A673 (cell line): ENCODE measurements at regions not wholly inside any gene's neighbourhood (a gene's known extent, or its start where the extent isn't known, plus 50 kb on each side); places are given as distances from the start of the nearest gene placed in this dataset.
"Not testable (repeated sequence)": the region's sequence is repeated elsewhere in the genome, so short reads cannot be mapped to it uniquely, and the experiment has no call there.

ENCODE experiments used
- BruUV-seq: library from RNA; stranded (reverse); fragments of 400-500 nt; replicated peaks from 2 replicates; lab custom pipeline; 2021; lab: Mats Ljungman, UMichigan
- CTCF ChIA-PET: fragments of 300-600 bp; sonication (Branson Sonifier 250); formaldehyde crosslinking; loops from one replicate; lab custom pipeline; 2022; ENCODE audit warnings: antibody characterized with exemption; lab: Charles Lee
- POLR2A ChIA-PET: fragments of 300-600 bp; sonication (Branson Sonifier 250); formaldehyde crosslinking; loops from one replicate; lab custom pipeline; 2022; ENCODE audit warnings: antibody characterized with exemption; ENCODE audit not compliant: low non-redundant PET; lab: Charles Lee
- DNase-seq: peaks from one replicate; pipeline ENCODE4 v3.0.0-alpha.2; 2015; ENCODE audit warnings: low spot score
- H3K27ac ChIP-seq: fragments of 200-600 bp; sonication (generic); 2 replicates; pipeline ENCODE4 v1.5.1; 2016; ENCODE audit warnings: mixed run types, low read depth, mild to moderate bottlenecking, mixed read lengths, antibody characterized with exemption, low read length; ENCODE audit not compliant: poor library complexity, severe bottlenecking
- H3K27me3 ChIP-seq: fragments of 200-600 bp; sonication (generic); replicated peaks from 2 replicates; pipeline ENCODE4 v1.6.1; 2017; ENCODE audit warnings: mixed run types, low read depth, mild to moderate bottlenecking, mixed read lengths, antibody characterized with exemption, low read length; ENCODE audit not compliant: insufficient read depth, poor library complexity
- H3K36me3 ChIP-seq: fragments of 200-600 bp; sonication (generic); 2 replicates; pipeline ENCODE4 v1.6.1; 2016; ENCODE audit warnings: mixed run types, mild to moderate bottlenecking, mixed read lengths, antibody characterized with exemption, low read length; ENCODE audit not compliant: insufficient read depth, poor library complexity, severe bottlenecking
- H3K4me1 ChIP-seq: fragments of 200-600 bp; sonication (generic); 2 replicates; pipeline ENCODE4 v1.6.1; 2017; ENCODE audit warnings: mixed run types, mild to moderate bottlenecking, mixed read lengths, antibody characterized with exemption, low read length; ENCODE audit not compliant: insufficient read depth, poor library complexity, severe bottlenecking
- H3K4me3 ChIP-seq: fragments of 200-600 bp; sonication (generic); 2 replicates; pipeline ENCODE4 v1.5.1; 2016; ENCODE audit warnings: low read depth, mixed run types, mild to moderate bottlenecking, mixed read lengths, low read length; ENCODE audit not compliant: poor library complexity, severe bottlenecking
- H3K9me3 ChIP-seq: fragments of 200-600 bp; sonication (generic); 2 replicates; pipeline ENCODE4 v1.6.1; 2016; ENCODE audit warnings: mixed run types, low read depth, mild to moderate bottlenecking, mixed read lengths, antibody characterized with exemption, low read length; ENCODE audit not compliant: poor library complexity, severe bottlenecking
- EZH2 ChIP-seq: fragments of 200-600 bp; sonication (generic); IDR thresholded peaks from 2 replicates; pipeline ENCODE4 v1.6.1; 2017; ENCODE audit warnings: borderline replicate concordance, low read depth, mild to moderate bottlenecking, mixed read lengths, antibody characterized with exemption, low read length; ENCODE audit not compliant: poor library complexity, severe bottlenecking
- intact Hi-C: fragments of 100-400 bp; cut with micrococcal nuclease; formaldehyde crosslinking; loops from one replicate; pipeline ENCODE4 v1.10.0; 2022; ENCODE audit not compliant: unreplicated experiment
- TF ChIP-seq, protein P1 (sequence below): fragments of 300-800, 200-600 bp; sonication (generic); conservative IDR thresholded peaks from 2 replicates; pipeline ENCODE4 v1.5.1; 2017; ENCODE audit warnings: low read depth, mild to moderate bottlenecking, antibody characterized with exemption, low read length, moderate library complexity, mixed read lengths

DNA sequence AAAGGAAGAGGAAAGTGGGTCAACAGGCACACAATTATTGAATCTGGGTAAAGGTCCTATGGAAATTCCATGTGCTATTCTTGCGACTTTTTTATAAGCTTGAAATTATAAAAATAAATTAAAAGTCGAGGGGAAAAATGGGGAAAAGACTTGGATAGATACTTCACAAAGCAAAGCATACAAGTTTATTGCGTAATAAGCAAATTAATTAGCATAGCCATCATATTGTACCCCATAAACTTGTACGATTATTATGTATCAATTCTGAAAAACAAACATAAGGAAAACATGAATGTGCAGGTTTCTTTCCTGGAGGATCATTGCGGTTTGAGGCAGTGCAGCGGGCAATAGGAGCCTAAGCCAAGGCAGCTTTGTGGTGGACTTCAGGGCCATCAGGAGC lies 351.6 kb upstream of the NOX3 start:
- Histone ChIP-seq H3K9me3 (no peaks in the 10 kb centered on the region), H3K4me1 (no peaks in the 10 kb centered on the region), H3K4me3 (no peak overlapping the region), H3K36me3 (no peaks in the 10 kb centered on the region), H3K27ac (no peak overlapping the region), H3K27me3 (no peaks in the 10 kb centered on the region)
- DNase-seq, result no peak
- TF ChIP-seq EZH2, result no peak
- TF ChIP-seq, protein P1, sequence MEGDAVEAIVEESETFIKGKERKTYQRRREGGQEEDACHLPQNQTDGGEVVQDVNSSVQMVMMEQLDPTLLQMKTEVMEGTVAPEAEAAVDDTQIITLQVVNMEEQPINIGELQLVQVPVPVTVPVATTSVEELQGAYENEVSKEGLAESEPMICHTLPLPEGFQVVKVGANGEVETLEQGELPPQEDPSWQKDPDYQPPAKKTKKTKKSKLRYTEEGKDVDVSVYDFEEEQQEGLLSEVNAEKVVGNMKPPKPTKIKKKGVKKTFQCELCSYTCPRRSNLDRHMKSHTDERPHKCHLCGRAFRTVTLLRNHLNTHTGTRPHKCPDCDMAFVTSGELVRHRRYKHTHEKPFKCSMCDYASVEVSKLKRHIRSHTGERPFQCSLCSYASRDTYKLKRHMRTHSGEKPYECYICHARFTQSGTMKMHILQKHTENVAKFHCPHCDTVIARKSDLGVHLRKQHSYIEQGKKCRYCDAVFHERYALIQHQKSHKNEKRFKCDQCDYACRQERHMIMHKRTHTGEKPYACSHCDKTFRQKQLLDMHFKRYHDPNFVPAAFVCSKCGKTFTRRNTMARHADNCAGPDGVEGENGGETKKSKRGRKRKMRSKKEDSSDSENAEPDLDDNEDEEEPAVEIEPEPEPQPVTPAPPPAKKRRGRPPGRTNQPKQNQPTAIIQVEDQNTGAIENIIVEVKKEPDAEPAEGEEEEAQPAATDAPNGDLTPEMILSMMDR, result no peak
- POLR2A ChIA-PET, result no interaction called here
- CTCF ChIA-PET, result no interaction called here
- intact Hi-C loops, result no loop called here
- no TSS peak for BruUV-seq

DNA sequence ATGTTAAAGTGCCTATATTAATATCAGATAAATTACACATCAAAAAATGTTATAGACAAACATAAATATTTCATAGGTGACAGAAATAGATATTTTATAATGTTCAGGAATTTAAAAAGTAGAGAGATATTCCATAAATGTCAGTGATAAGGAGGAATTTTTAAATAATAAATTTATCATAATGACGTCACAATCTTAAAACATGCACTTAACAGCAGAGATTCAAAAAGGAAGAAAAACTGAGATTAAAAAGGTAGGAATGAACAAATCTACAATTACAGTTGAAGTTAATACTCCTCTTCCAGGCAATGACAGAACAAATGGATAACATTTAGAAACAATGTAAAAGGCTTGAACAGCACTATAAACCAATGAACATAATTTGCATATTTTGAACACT lies 345.4 kb upstream of the NOX3 start:
- Histone ChIP-seq H3K27me3 (no peaks in the 10 kb centered on the region), H3K9me3 (peaks cover 6% of the 10 kb centered on the region), H3K4me1 (no peaks in the 10 kb centered on the region), H3K36me3 (no peaks in the 10 kb centered on the region), H3K4me3 (no peak overlapping the region), H3K27ac (no peak overlapping the region)
- intact Hi-C loops, result no loop called here
- ChIA-PET POLR2A (no interaction called here), CTCF (no interaction called here)
- no TSS peak for BruUV-seq
- no peak for DNase-seq
- TF ChIP-seq, protein P1, result no peak

DNA sequence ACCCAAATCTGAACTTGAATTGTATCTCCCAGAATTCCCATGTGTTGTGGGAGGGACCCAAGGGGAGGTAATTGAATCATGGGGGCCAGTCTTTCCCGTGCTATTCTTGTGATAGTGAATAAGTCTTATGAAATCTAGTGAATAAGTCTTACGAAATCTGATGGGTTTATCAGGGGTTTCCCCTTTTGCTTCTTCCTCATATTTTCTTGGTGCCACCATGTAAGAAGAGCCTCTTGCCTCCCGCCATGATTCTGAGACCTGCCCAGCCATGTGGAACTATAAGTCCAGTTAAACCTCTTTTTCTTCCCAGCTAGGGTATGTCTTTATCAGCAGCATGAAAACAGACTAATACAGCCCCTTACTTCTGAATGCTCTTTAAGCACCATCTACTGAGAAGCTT lies 343.2 kb upstream of the NOX3 start:
- H3K4me1 ChIP-seq, result peaks cover 10% of the 10 kb centered on the region
- intact Hi-C loops, BruUV-seq, H3K27ac ChIP-seq, DNase-seq, H3K36me3 ChIP-seq, POLR2A ChIA-PET, H3K4me3 ChIP-seq, CTCF ChIA-PET, H3K9me3 ChIP-seq, H3K27me3 ChIP-seq: not testable (repeated sequence)

DNA sequence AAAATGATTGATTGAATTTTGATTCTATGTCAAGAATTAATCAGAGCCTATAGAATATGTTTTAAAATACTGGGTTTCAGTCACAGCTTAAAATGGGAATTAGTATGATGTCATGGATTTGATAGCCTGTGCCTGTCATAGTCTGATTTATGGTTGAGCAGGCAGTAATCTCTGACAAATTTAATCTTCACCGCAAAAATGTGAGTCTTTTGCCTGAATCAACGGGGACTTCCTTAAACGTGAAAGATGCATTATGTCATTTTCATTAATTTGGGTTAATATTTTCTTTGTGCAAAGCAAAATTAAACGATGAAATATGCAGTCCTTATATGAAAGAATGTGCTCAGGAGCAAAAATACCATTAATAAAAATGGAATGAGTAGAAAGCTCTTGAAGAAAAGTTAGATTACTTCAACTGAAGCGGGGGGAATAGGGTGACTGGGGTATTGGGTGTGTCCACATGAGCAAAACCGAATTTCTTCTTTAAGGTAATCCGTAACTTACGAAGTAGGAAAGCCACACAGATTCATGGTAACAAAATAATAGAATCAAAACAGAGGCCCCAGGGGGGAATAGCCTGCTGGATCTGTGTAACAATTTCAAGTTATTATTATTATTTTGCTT lies 339.6 kb upstream of the NOX3 start:
- Histone ChIP-seq H3K36me3 (no peaks in the 10 kb centered on the region), H3K4me3 (no peak overlapping the region), H3K9me3 (no peaks in the 10 kb centered on the region), H3K27me3 (no peaks in the 10 kb centered on the region), H3K27ac (no peak overlapping the region), H3K4me1 (peaks cover 10% of the 10 kb centered on the region)
- no TSS peak for BruUV-seq
- intact Hi-C loops, result no loop called here
- peak; percentile 69 for DNase-seq
- TF ChIP-seq, protein P1, result no peak
- TF ChIP-seq EZH2, result no peak
- ChIA-PET POLR2A (interaction anchor here (0.6 kb wide), 1 partner anchor 385 kb away, joined by 3 read pairs; no protein-coding TSS in a partner anchor), CTCF (no interaction called here)
